ENCODE measurements at regions not wholly inside any gene's neighbourhood (a gene's known extent, or its start where the extent isn't known, plus 50 kb on each side); places are given as distances from the start of the nearest gene placed in this dataset.
A peak's percentile ranks its signal among the peaks of the same experiment; 100 is the strongest.

GRCh38 chr16:80436510-80436909 lies 104.3 kb upstream of the DYNLRB2 start:
- no peak for TF ChIP-seq CTCF (IDR thresholded peaks at IDR 0.05; ENCODE audit: low read depth, low read length)
- no peak overlapping the region for H3K4me3 ChIP-seq (replicated peaks in 1 of 2; ENCODE audit: low read depth in 2 of 2, low read length in 2 of 2)
- DNase-seq (ENCODE audit: low read depth in 2 of 2): no peak

GRCh38 chr16:80433623-80434022 lies 107.2 kb upstream of the DYNLRB2 start:
- H3K4me3 ChIP-seq (replicated peaks in 1 of 2; ENCODE audit: low read depth in 2 of 2, low read length in 2 of 2): no peak overlapping the region
- peak in 1 of 2 donors; percentile 6 for DNase-seq (ENCODE audit: low read depth in 2 of 2)
- no peak for TF ChIP-seq CTCF (IDR thresholded peaks at IDR 0.05; ENCODE audit: low read depth, low read length)

- no peak for DNase-seq (ENCODE audit: low read depth in 2 of 2)
- no peak for TF ChIP-seq CTCF (IDR thresholded peaks at IDR 0.05; ENCODE audit: low read depth, low read length)
- H3K4me3 ChIP-seq (replicated peaks in 1 of 2; ENCODE audit: low read depth in 2 of 2, low read length in 2 of 2): no peak overlapping the region
Measured at GRCh38 chr16:80427795-80428194, 113.0 kb upstream of the DYNLRB2 start.

GRCh38 chr16:80418517-80419355 lies 122.1 kb upstream of the DYNLRB2 start:
- H3K4me3 ChIP-seq (replicated peaks in 1 of 2; ENCODE audit: low read depth in 2 of 2, low read length in 2 of 2): no peak overlapping the region
- DNase-seq (ENCODE audit: low read depth in 2 of 2): no peak
- TF ChIP-seq CTCF (IDR thresholded peaks at IDR 0.05; ENCODE audit: low read depth, low read length): no peak

GRCh38 chr16:80417706-80418271 lies 123.0 kb upstream of the DYNLRB2 start:
- H3K4me3 ChIP-seq (replicated peaks in 1 of 2; ENCODE audit: low read depth in 2 of 2, low read length in 2 of 2): no peak overlapping the region
- DNase-seq (ENCODE audit: low read depth in 2 of 2): no peak
- TF ChIP-seq CTCF (IDR thresholded peaks at IDR 0.05; ENCODE audit: low read depth, low read length): no peak

- no peak overlapping the region for H3K4me3 ChIP-seq (replicated peaks in 1 of 2; ENCODE audit: low read depth in 2 of 2, low read length in 2 of 2)
- no peak for DNase-seq (ENCODE audit: low read depth in 2 of 2)
- TF ChIP-seq CTCF (IDR thresholded peaks at IDR 0.05; ENCODE audit: low read depth, low read length): no peak
Measured at GRCh38 chr16:80408014-80408413, 132.8 kb upstream of the DYNLRB2 start.
